ENCODE measurements at regions not wholly inside any gene's neighbourhood (a gene's known extent, or its start where the extent isn't known, plus 50 kb on each side); places are given as distances from the start of the nearest gene placed in this dataset.

DNA sequence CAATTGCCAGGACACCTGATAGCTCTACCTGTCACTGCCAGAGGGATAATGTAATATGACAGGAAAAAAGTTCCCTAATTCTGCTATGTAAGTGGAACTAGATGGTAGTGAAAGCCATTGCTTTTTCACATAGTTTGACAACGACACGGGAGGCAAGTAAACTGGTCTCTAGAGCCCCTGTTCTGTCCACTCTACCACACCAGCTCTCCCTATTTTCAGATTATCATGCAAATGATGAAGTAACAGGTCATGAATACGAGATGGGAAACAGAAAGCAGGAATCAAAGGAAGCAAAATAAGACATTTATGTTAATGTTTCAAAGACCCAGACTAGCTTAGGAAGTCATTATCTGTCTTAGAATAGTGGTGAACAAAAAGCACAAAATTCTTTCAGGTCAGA is 56.2 kb downstream of the TAF11L14 start:
- TF ChIP-seq, protein P1, sequence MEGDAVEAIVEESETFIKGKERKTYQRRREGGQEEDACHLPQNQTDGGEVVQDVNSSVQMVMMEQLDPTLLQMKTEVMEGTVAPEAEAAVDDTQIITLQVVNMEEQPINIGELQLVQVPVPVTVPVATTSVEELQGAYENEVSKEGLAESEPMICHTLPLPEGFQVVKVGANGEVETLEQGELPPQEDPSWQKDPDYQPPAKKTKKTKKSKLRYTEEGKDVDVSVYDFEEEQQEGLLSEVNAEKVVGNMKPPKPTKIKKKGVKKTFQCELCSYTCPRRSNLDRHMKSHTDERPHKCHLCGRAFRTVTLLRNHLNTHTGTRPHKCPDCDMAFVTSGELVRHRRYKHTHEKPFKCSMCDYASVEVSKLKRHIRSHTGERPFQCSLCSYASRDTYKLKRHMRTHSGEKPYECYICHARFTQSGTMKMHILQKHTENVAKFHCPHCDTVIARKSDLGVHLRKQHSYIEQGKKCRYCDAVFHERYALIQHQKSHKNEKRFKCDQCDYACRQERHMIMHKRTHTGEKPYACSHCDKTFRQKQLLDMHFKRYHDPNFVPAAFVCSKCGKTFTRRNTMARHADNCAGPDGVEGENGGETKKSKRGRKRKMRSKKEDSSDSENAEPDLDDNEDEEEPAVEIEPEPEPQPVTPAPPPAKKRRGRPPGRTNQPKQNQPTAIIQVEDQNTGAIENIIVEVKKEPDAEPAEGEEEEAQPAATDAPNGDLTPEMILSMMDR (IDR thresholded peaks at IDR 0.05) = no peak
- H3K27me3 ChIP-seq = no peaks in the 10 kb centered on the region

DNA sequence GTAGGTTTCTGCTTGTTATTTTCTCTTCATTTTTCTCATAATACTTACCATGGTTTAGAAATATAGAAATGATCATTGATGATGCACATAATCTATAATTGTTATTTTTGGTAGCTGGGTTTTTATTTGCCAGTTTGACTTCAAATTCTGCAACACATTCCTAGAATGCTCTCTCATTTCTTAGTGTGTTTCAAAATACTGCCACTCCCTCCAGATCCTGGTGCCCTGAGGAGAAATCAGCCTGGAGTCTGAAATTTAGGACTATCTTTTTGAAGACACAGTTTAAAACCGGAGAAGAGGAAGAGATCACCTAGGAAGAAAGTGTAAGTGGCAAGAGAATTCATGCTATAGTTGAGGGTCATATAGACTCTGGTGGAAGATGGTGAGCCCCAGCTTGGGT is 57.5 kb downstream of the TAF11L14 start:
- Histone ChIP-seq H3K27ac (no peak overlapping the region), H3K27me3 (no peaks in the 10 kb centered on the region), H3K9me3 (no peaks in the 10 kb centered on the region), H3K4me1 (ENCODE audit: control insufficient read depth in 1 of 2, insufficient read depth in 1 of 2, low read depth in 1 of 2, low read length in 1 of 2) (no peaks in the 10 kb centered on the region), H3K4me3 (ENCODE audit: low read depth in 1 of 2, low read length in 1 of 2) (no peak overlapping the region), H3K36me3 (no peaks in the 10 kb centered on the region)
- TF ChIP-seq, protein P1 (IDR thresholded peaks at IDR 0.05) = no peak

More for the DNA sequence above, 56.2 kb downstream of the TAF11L14 start:
- no peak overlapping the region for H3K4me3 ChIP-seq (ENCODE audit: low read depth in 1 of 2, low read length in 1 of 2)
- no peaks in the 10 kb centered on the region for H3K36me3 ChIP-seq
- no peaks in the 10 kb centered on the region for H3K9me3 ChIP-seq
- H3K27ac ChIP-seq = no peak overlapping the region
- H3K4me1 ChIP-seq (ENCODE audit: control insufficient read depth in 1 of 2, insufficient read depth in 1 of 2, low read depth in 1 of 2, low read length in 1 of 2) = no peaks in the 10 kb centered on the region

DNA sequence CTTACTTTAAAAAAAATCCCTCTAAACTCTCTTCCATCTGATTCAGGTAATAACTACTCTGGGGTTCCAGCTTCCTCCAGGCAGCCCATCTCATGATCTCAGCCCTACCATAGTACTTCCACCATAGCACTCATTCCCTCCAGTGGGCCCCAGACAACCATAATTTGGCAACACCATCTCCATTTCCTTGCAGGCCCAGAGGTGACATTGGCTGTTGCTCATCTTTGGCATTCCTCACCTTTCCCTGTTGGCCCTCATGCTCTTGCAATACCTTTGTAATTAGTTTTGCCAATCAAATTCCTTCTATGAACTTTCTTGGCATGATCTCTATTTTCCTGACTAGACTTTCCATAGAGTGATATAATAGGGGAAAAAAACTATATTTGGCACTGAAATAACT is 60.1 kb downstream of the TAF11L14 start:
- Histone ChIP-seq H3K9me3 (no peaks in the 10 kb centered on the region), H3K4me3 (ENCODE audit: low read depth in 1 of 2, low read length in 1 of 2) (no peak overlapping the region), H3K4me1 (ENCODE audit: control insufficient read depth in 1 of 2, insufficient read depth in 1 of 2, low read depth in 1 of 2, low read length in 1 of 2) (no peaks in the 10 kb centered on the region), H3K36me3 (no peaks in the 10 kb centered on the region), H3K27me3 (no peaks in the 10 kb centered on the region), H3K27ac (no peak overlapping the region)
- TF ChIP-seq, protein P1 (IDR thresholded peaks at IDR 0.05) = no peak

DNA sequence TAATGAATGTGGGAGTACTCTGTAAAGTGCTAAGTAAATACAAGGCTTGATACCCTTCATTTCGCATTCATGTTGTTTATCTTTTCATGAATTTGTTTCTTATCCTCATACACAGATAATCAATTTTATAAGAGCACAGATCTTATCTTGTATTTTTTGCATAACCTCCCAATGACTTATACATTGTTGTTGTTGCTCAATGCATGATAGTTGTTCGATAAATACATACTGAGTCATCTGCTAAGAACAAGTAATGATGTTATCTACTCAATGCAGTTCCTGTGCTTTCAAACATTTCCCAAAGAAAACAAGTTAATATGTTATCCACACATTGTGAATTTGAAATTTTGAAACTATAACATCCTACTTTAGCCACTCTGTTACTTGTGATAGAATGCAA is 60.7 kb downstream of the TAF11L14 start:
- Histone ChIP-seq H3K27me3 (no peaks in the 10 kb centered on the region), H3K9me3 (no peaks in the 10 kb centered on the region), H3K27ac (no peak overlapping the region), H3K4me3 (ENCODE audit: low read depth in 1 of 2, low read length in 1 of 2) (no peak overlapping the region), H3K4me1 (ENCODE audit: control insufficient read depth in 1 of 2, insufficient read depth in 1 of 2, low read depth in 1 of 2, low read length in 1 of 2) (no peaks in the 10 kb centered on the region), H3K36me3 (no peaks in the 10 kb centered on the region)
- TF ChIP-seq, protein P1 (IDR thresholded peaks at IDR 0.05) = no peak

DNA sequence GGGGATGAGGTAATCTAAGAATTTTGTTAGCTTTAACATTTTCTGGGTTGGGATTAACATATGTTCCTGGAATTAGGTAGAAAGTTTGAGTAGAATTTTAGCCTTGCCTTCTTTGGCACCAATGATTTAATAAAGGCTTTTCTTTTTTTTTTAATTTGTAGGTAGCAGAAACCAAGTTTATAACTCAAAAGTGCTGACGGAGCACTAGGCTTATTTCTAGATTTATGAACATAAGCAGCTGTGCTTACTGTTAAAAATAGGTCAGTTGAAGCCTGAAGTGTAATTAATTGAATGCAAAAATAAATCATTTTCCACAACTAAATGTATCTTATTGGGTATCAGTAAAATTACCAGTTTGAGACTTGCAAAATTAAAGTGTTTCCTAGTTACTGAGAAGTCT is 62.4 kb downstream of the TAF11L14 start:
- no peaks in the 10 kb centered on the region for H3K27me3 ChIP-seq
- TF ChIP-seq, protein P1 (IDR thresholded peaks at IDR 0.05) = no peak
- H3K4me3 ChIP-seq (ENCODE audit: low read depth in 1 of 2, low read length in 1 of 2) = no peak overlapping the region
- no peaks in the 10 kb centered on the region for H3K36me3 ChIP-seq
- no peak overlapping the region for H3K27ac ChIP-seq
- H3K9me3 ChIP-seq = no peaks in the 10 kb centered on the region
- no peaks in the 10 kb centered on the region for H3K4me1 ChIP-seq (ENCODE audit: control insufficient read depth in 1 of 2, insufficient read depth in 1 of 2, low read depth in 1 of 2, low read length in 1 of 2)

DNA sequence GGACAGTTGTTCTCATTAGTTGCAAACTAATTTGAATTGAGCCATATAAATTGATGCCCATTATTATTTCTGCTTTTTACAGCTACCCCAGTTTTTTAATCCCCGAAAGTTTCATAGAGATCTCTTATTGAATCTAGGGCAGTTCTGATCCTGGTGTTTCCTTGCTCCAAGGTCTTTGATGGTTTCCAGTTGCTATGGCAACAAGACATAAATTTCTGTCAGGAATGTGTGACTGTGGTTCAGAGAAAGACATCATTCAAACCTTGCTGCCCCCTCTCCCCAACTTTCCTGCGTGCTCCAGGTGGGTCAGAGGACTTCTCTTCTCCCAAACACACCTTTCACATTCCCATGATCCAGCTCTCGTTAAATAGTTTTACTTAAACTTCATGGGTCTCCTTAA is 63.4 kb downstream of the TAF11L14 start:
- TF ChIP-seq, protein P1 (IDR thresholded peaks at IDR 0.05) = no peak
- H3K36me3 ChIP-seq = no peaks in the 10 kb centered on the region
- H3K4me1 ChIP-seq (ENCODE audit: control insufficient read depth in 1 of 2, insufficient read depth in 1 of 2, low read depth in 1 of 2, low read length in 1 of 2) = no peaks in the 10 kb centered on the region
- H3K27ac ChIP-seq = no peak overlapping the region
- H3K9me3 ChIP-seq = no peaks in the 10 kb centered on the region
- H3K4me3 ChIP-seq (ENCODE audit: low read depth in 1 of 2, low read length in 1 of 2) = no peak overlapping the region
- H3K27me3 ChIP-seq = no peaks in the 10 kb centered on the region
